ENCODE measurements at regions not wholly inside any gene's neighbourhood (a gene's known extent, or its start where the extent isn't known, plus 50 kb on each side); places are given as distances from the start of the nearest gene placed in this dataset.

DNA sequence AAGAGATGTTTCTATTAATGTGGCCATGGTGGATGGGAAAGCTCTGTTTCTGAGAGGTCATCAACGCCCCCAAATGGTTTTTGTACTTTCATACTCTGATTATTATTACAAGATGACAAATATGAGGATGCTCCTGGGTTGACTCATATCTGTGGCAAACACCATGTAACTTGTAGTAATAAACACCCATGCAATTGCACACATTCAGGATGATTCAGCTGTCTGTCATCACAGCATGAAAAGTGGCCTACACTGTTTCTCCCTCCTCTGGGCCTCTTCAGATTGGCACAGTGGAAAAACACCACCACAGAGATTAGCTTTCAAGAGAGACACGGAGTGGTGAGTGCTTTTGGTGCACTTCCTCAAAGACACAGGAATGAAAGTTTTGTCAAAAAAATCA, 85.4 kb downstream of the MTNR1B start (continued):
- TF ChIP-seq STAG1 (CRISPR knock-in tag; IDR thresholded peaks at IDR 0.05; ENCODE audit: borderline replicate concordance), result no peak
- TF ChIP-seq TBP (optimal IDR thresholded peaks at IDR 0.05; ENCODE audit: low read depth, low read length), result no peak
- TF ChIP-seq VEZF1 (CRISPR knock-in tag; IDR thresholded peaks at IDR 0.05), result no peak
- no peak for TF ChIP-seq ATF4 (CRISPR knock-in tag; IDR thresholded peaks at IDR 0.05)
- TF ChIP-seq RFX1 (IDR thresholded peaks at IDR 0.05), result no peak
- TF ChIP-seq ZNF175 (CRISPR knock-in tag; IDR thresholded peaks at IDR 0.05; ENCODE audit: low read depth), result 0 out of 2 replicates have a peak, but pooled peaks have one; percentile 34
- no peak for TF ChIP-seq ILK (tag; IDR thresholded peaks at IDR 0.05; ENCODE audit: borderline replicate concordance, low read depth)
- TF ChIP-seq GATA2 (CRISPR knock-in tag; IDR thresholded peaks at IDR 0.05), result no peak
- TF ChIP-seq, protein P1, sequence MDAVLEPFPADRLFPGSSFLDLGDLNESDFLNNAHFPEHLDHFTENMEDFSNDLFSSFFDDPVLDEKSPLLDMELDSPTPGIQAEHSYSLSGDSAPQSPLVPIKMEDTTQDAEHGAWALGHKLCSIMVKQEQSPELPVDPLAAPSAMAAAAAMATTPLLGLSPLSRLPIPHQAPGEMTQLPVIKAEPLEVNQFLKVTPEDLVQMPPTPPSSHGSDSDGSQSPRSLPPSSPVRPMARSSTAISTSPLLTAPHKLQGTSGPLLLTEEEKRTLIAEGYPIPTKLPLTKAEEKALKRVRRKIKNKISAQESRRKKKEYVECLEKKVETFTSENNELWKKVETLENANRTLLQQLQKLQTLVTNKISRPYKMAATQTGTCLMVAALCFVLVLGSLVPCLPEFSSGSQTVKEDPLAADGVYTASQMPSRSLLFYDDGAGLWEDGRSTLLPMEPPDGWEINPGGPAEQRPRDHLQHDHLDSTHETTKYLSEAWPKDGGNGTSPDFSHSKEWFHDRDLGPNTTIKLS (IDR thresholded peaks at IDR 0.05; ENCODE audit: borderline replicate concordance, low read depth), result no peak
- TF ChIP-seq ZNF764 (CRISPR knock-in tag; IDR thresholded peaks at IDR 0.05; ENCODE audit: low read depth), result no peak
- TF ChIP-seq SIRT6 (IDR thresholded peaks at IDR 0.05; ENCODE audit: low read depth, low read length), result no peak
- TF ChIP-seq ATF3 (IDR thresholded peaks at IDR 0.05), result peak; percentile 85
- TF ChIP-seq ATF3 (CRISPR knock-in tag; conservative IDR thresholded peaks at IDR 0.05), result no peak
- peak; percentile 66 for TF ChIP-seq ARID1B (IDR thresholded peaks at IDR 0.05)
- no peak for TF ChIP-seq FOXP1 (CRISPR knock-in tag; IDR thresholded peaks at IDR 0.05)
- TF ChIP-seq ZFP91 (CRISPR knock-in tag; IDR thresholded peaks at IDR 0.05), result no peak
- no peak for TF ChIP-seq ZNF311 (CRISPR knock-in tag; IDR thresholded peaks at IDR 0.05)
- TF ChIP-seq KDM4B (IDR thresholded peaks at IDR 0.05; ENCODE audit: borderline replicate concordance in 2 of 2, low read depth in 1 of 2), result no peak
- no peak for TF ChIP-seq ZNF511 (CRISPR knock-in tag; IDR thresholded peaks at IDR 0.05)
- TF ChIP-seq HMGN3 (IDR thresholded peaks at IDR 0.05; ENCODE audit: borderline replicate concordance, extremely low read depth, insufficient read length, low read depth, low read length), result no peak
